Activated T-cell treated with anti-CD3 and anti-CD28 coated beads for 48 hours (primary cell): ENCODE measurements at regions not wholly inside any gene's neighbourhood (a gene's known extent, or its start where the extent isn't known, plus 50 kb on each side); places are given as distances from the start of the nearest gene placed in this dataset.

Experiments
- DNase-seq: peaks from one replicate; pipeline ENCODE4 v3.0.0-alpha.2; 2020; ENCODE audit warnings: low read depth

- no peak for DNase-seq
These were observed 473.6 kb downstream of the CDH11 start for GRCh38 chr16:64648282-64648681.

- no peak for DNase-seq
These were observed 480.5 kb downstream of the CDH11 start for GRCh38 chr16:64641343-64641742.

GRCh38 chr16:64638766-64639165 is 483.1 kb downstream of the CDH11 start:
- DNase-seq, result no peak

- no peak for DNase-seq
These were observed 492.2 kb downstream of the CDH11 start for GRCh38 chr16:64629622-64630021.

- DNase-seq, result no peak
These were observed 494.1 kb downstream of the CDH11 start for GRCh38 chr16:64627781-64628180.

- no peak for DNase-seq
These were observed 494.6 kb downstream of the CDH11 start for GRCh38 chr16:64627288-64627687.

- no peak for DNase-seq
These were observed 495.1 kb downstream of the CDH11 start for GRCh38 chr16:64626776-64627175.

GRCh38 chr16:64621616-64622015 is 500.2 kb downstream of the CDH11 start:
- no peak for DNase-seq

- no peak for DNase-seq
These were observed 503.9 kb downstream of the CDH11 start for GRCh38 chr16:64617836-64618476.

- DNase-seq, result no peak
These were observed 506.1 kb downstream of the CDH11 start for GRCh38 chr16:64615630-64616280.

GRCh38 chr16:64596196-64596595 is 525.7 kb downstream of the CDH11 start:
- DNase-seq, result no peak

GRCh38 chr16:64590513-64590912 is 531.4 kb downstream of the CDH11 start:
- DNase-seq, result no peak

GRCh38 chr16:64589836-64590235 is 532.0 kb downstream of the CDH11 start:
- DNase-seq, result no peak

- DNase-seq, result no peak
These were observed 535.1 kb downstream of the CDH11 start for GRCh38 chr16:64586781-64587180.

- DNase-seq, result no peak
These were observed 536.5 kb downstream of the CDH11 start for GRCh38 chr16:64585367-64585766.

GRCh38 chr16:64580558-64580957 is 541.3 kb downstream of the CDH11 start:
- DNase-seq, result no peak

- DNase-seq, result no peak
These were observed 542.2 kb downstream of the CDH11 start for GRCh38 chr16:64579712-64580111.

GRCh38 chr16:64545768-64546167 is 576.1 kb downstream of the CDH11 start:
- no peak for DNase-seq

GRCh38 chr16:64544859-64545258 is 577.0 kb downstream of the CDH11 start:
- no peak for DNase-seq

- DNase-seq, result no peak
These were observed 578.4 kb downstream of the CDH11 start for GRCh38 chr16:64543441-64543840.

GRCh38 chr16:64543031-64543430 is 578.8 kb downstream of the CDH11 start:
- DNase-seq, result no peak

- DNase-seq, result no peak
These were observed 579.7 kb downstream of the CDH11 start for GRCh38 chr16:64542152-64542551.

GRCh38 chr16:64541621-64542020 is 580.2 kb downstream of the CDH11 start:
- no peak for DNase-seq

GRCh38 chr16:64540434-64540833 is 581.4 kb downstream of the CDH11 start:
- DNase-seq, result no peak
